NCI-H2171 (cell line): ENCODE measurements at regions not wholly inside any gene's neighbourhood (a gene's known extent, or its start where the extent isn't known, plus 50 kb on each side); places are given as distances from the start of the nearest gene placed in this dataset.

Experiments
- DNase-seq: peaks from one replicate; lab custom pipeline; 2025; lab: John Stamatoyannopoulos, UW

DNA sequence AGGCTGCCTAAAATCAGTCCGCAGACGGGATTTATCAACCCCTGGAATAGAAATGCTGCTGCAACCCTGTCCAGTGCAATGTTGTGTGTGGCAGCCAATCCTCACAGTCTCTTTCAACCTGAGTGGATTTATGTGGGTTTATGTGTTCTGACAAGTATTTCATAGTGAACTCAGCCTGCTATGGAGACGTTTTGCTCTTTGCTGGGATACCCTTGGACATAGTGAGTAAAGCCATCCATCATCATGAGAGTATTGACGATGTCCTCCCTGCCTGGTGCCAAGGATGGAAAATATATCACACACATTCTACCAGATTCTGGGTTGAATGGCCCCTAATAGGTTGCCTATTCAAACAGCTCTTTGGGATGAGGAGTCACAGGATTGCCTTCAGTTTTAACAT lies 219.1 kb downstream of the SOCS6 start:
- DNase-seq, result no peak

DNA sequence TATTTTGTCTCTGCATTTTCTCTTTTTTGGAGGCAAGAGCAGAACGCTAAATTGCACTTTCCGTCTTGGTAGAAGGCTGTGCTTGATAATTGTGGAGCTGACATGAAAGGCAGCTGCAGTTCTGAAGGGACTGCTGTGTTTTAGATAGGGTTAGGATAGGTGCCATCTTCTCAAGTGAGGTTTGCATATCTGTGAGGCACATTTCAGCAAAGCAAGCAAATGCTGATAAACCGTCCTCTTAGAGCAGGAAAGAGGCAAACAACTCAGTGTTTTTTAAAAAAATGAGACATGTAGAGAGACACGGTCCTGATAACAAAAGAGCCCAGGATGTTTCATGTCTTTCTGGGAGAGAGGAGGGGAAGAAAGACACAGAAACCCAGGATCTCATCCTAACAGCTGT lies 217.7 kb downstream of the SOCS6 start:
- no peak for DNase-seq

DNA sequence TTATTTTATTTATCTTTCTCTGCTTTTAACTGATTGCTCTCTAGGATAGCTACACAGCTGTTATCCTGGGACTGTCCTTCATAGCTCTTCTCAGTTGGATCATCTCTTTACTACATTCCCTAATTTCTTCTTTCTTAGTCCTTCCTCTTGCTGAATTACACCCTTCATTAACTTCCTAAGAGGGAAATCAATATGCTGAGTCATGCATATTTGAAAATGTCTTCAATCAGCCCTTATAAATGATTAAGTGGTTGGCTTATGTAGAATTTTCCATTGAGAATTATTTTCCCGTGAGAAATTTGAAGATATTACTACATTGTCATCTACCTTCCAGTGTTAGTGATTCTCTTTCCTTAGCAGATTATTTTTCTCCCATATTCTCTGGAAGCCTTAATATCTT lies 214.2 kb downstream of the SOCS6 start:
- no peak for DNase-seq

DNA sequence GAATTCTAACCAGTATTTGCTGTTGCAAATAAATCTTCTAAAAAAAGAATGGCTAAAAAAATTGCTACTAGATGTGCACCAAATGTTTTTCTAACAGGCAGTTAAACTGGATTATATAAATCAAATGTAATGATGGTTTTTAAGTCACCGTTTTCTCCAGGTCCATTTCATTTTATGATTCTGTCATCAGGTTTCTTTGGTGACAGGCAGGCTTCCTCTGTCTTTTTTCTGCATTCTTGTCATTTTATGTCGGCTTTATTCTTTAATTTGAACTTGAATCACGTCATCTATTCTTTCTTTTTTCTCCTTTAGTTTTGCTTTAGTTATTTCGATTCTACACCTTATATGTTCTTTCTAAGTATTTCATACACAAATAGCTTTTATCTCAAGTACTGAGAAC lies 212.5 kb downstream of the SOCS6 start:
- DNase-seq, result no peak

DNA sequence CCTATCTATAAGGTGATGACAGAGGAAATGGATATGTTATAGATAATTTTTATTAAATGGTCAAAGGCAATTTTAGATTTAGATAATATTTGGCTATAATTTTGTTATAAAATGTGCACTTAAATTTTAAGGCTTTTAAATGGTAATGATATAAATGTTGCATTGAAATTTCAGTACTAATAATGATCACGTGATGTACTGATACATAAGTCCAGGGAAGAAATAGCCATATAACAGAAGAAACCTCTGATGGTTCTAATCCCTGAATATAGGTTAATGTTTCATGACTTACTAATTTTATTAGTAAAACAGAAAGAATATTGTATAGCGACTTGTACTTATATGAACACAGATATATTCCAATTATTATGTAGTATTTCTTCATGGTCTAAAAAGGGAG lies 211.9 kb downstream of the SOCS6 start:
- DNase-seq, result no peak

DNA sequence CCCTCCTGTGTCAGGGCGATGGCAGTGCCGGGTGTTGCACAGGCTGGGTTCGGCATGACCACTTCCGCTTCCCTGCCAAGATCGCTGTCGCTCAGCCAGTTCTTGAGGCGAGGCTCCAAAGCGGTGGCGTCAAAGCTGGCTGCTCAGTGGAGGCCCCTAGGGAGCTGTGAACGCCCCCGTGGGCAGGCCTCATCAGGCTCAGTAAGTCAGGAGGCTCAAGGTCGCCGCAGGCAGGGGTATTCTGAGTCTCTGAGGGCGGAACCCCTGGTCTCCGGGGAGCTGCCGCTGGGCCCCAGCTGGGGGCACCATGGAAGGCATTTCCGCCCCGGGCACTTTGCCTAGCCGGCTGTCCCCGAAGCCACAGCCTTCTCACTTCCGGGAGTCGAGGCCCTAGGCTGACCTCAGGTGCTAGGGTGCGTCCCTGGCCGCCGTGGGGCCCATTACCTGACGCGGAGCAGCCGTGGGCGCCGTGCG lies 210.4 kb downstream of the SOCS6 start:
- DNase-seq, result no peak

DNA sequence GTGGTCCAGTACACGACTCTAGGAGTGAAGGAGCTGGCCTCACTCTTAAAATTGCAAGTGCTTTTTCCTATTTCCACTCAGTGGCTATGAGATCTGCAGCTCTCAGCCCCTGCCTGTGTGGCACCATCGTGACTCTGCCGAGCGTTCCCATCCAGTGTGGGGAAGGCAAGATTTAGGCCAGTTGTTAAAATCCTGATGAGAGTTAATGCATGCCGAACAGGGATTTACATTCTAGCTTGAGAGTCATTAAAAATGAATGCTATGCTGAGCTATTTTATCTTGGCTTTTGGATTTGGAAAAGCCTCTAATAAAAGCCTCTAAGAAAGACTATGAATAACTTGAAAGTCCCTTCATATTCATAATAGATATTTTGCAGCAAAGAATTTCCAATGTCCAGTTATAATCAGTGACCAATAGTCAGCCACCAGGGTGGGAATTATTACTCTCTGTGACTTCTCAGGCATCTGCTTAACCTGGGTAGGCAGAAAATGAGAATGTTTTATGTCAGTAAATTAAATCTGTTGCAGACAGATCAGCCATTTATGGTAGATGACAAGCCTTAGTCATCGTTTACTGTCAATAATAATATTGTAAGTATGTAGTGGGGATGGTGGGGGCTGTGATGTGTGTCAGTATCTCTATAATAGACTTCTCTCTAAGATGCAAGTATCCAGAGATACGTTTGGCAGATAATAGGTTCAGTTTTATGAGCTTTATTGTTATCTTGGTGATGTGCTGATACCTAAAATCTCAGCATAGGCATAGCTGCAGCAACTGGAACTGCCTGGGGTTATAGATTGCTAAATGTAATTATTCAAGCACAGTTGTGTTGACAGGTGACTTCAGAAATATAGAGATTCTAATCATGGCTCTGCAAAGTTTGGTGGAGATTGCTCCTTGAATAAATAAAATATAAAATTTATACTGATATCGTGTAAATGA lies 207.8 kb downstream of the SOCS6 start:
- no peak for DNase-seq

DNA sequence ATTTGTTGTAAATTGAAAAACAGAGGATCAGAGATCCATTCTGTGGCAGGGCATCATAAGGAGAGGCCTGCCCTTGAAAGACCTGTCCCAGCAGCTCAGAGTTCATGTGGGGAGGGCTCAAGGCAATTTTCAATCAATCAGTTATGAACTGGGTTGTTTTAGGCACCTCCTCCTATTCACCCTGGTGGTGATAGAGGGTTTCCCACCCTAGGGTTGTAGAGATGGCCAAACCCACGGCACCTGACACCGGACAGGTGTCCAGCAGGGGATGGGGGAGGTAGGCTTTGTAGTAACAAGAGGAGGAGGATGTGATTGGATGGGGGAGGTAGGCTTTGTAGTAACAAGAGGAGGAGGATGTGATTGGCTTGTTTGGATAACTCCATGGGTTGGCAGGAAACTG lies 205.7 kb downstream of the SOCS6 start:
- no peak for DNase-seq

DNA sequence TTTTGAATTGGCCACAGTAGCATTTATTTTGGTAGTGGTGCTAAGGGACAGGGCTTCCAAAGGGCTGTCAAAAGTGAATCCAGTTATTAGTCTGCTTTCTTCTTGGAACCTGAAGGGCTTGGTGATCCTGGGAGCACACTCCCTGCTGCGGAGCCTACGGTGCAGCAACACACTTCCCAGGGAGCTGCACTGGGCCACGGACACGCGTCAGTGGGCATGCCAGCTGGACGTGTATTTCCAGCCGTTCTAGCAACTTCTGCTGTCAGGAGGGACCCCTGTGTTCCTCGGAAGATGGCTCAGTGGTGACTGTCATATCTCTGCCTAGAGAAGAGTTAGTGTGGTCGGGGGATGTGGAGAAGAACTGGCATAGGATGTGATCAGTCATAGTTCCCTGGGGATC lies 204.6 kb downstream of the SOCS6 start:
- DNase-seq, result no peak

DNA sequence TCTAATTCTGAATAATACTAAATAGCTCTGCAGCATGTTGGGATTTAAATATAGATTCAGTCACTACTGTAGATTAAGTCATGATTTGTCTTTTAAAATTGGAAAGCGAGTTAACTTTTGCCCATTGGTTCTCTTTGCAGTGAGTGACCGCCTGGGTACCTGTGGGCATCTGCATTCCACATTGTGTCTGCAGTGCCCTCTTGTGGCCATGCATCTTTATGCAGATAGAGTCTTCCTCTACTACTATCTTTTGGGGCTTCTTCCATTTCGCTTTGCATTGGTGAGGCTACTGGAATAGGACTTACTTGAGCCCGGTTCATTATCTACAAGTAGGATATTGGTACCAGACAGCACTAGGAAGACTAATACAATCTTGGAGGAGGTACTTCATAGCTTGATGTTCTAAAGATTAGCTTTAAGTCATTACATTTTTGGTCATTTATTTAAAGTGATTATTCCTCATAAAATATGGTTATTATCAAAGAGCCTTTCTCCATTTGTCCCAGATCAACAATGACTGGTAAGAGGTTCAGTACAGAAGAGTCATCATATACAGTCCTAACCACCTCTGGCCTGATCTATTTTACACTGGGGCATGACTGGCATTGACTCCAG lies 203.0 kb downstream of the SOCS6 start:
- DNase-seq, result no peak

DNA sequence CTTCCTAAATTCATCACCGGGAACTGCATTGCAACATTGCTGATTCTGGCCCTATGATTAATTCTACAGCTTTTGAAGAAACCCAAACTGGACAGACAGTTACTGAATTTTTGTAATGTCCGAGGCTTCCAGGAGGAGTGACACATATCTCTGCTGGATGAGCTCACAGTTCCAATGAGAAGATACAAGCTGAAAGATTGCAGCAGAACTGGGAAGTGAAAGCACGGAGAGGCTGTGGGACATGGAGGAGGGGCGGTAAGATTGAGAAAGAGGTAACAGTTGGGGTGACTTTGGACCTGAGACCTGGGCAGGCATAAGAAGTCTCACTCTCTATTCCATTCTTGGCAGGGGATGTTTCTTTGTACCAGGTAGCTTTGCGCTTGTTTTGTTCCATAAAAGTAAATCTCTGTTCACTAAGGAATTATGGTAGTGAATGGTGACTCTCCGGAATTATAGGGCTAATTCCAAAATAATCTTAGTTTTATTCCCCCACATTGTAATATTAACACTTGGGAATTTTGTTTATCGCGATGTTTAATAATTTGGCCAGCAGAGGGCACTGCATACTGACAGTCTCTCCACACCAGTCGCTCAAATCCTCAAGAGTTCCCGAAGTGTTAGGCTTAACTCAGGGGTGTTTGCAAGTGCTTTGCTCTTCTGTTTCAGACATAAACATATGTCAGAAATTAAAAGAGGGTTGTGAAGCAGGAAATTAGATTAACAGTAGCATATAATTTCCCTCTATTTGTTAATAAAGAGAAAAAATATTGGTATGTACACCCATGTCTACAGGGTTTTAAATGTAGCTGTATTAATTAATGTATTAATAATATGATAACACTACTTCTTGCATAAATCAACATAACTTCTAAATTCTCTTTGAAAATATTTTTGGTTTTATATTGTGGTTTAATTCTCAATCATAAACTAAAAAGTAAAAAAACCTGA lies 201.4 kb downstream of the SOCS6 start:
- no peak for DNase-seq

DNA sequence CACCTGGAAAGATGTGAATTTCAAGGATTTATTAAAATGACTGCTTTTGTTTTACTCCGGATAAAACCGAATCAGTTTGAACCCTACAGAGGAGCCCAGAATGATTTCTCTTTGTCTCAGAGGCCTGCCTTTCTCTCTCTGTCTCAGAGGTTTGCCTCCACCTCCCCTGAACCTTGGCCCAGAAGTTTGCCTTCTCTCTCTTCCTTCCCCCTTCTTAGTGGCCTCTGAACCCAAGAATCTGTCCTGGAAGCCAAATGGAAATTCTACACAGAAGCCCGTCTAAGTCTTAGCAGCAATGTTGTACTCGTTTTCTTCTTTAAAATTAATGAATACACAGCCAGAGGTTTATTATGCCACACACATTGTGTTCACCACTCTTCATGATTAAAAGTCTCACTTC lies 200.7 kb downstream of the SOCS6 start:
- DNase-seq, result no peak

DNA sequence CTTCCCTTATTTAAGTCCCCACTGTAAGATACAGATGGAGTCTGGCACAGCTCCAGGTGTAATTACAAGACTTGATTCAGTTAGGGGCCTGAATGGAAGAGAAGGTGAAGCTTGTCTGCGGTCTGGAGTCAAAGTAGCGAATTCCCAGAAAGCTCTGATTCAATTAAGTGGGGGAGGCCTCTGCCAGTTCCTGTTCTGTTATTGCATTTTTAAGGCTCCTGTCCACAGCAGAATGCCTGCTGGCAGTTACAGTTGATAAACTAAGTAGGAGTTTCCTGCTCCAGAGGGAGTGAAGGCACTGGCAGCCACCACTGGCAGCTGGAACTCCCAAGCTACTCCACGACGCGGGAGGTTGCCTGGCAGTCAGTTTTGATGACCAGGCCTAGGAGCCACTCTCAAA lies 181.1 kb downstream of the SOCS6 start:
- DNase-seq, result no peak

DNA sequence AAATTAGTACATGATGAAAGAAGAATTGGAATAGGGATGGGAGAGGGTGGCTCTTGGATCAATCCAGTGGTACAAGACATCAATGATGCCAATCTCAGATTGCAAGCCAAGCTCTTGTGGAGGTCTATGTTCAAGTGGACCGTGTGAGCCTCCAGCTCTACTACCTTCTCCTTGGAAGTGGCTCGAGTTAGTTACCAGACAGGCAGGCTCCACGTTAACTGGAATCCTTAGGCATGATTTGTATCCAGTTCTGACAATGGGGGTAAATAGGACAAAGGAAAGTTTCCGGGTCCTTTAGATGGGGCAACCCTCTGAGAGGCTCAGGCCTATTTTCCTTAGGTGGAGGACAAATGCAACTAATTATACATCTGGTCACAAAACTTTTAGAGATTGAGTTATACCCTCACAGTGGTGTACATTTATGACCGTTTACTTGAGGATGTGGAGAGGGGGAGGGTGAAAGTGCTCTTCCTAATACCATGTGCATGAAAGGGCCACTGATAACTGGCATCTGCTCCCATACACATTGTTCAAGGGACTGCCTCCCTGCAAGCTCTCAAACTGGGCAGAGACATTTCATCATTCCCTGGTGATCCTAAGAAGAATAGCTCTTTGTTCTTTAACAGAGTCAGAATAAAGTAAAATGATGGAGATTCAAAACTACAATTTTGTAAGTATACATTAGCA lies 180.2 kb downstream of the SOCS6 start:
- DNase-seq, result no peak

DNA sequence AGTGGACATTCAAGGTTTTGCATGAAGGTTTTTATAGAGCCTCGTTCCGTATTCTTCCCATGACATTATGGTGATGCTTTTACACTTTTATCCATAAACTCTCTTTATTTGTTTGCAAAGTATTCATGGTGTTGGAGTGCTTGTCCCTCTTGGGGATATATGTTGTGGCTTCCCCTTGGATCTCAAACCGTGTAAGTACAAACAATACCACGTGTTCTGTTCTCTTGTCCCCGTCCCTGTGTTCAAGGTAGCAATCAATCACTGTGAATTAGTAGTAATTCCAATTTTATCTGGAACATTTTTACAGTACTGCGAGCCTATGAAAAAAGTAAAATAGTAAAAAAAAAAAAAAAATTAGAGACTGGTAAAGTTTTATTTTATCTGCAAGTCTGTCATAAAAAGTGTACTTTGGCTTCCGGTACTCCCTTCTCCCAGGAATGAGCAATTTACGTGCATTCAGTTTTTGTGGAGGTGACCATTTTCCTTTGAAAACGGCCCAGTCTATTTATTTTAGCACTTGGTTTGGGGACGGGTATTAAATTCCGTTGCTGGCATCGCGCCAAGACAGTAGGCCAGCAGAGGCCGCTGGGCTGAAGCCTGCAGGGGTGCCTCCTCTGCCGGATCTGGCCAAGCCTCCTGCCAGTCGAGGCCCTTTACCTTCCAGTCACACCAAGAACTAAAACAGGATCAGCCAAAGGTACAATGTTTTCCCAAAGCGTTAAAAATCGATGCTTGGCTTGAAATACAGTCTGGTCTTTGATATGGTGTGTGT lies 175.7 kb downstream of the SOCS6 start:
- DNase-seq, result no peak

DNA sequence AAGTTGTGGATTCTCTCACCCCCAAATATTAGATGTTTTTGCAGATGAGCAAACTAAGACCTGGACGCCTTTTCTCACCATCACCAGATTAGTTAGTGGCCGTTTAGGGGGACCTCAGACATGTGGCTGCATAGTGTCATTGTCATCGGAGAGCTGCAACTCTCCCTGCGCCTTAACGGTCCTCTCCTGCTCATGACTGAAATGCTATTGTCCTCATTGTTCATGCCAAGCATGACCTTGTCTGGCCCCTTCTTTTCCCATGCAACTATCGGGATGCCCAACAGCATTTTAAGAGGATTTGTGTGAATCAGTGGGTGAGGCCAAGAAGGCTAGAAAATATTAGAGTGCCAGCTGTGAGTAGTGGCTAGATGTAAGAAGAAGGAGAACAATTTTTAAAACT lies 174.2 kb downstream of the SOCS6 start:
- DNase-seq, result no peak

DNA sequence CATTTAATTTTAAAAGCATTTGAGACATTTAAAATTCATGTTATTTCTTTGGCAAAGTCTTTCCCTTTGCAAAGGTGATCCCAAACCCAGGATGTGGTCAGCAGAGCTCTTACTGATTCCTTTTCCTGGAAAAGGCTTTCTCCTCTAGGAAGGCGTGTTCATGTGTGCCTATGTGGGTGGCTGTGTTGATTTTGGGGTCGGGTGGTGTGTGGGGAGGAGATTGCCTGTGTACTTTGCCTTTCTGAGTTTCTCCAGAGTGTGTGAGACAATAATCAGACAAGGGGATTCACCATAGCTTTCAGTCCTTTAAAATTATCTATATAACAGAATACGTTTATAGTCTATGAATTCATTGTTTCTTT lies 173.2 kb downstream of the SOCS6 start:
- no peak for DNase-seq

DNA sequence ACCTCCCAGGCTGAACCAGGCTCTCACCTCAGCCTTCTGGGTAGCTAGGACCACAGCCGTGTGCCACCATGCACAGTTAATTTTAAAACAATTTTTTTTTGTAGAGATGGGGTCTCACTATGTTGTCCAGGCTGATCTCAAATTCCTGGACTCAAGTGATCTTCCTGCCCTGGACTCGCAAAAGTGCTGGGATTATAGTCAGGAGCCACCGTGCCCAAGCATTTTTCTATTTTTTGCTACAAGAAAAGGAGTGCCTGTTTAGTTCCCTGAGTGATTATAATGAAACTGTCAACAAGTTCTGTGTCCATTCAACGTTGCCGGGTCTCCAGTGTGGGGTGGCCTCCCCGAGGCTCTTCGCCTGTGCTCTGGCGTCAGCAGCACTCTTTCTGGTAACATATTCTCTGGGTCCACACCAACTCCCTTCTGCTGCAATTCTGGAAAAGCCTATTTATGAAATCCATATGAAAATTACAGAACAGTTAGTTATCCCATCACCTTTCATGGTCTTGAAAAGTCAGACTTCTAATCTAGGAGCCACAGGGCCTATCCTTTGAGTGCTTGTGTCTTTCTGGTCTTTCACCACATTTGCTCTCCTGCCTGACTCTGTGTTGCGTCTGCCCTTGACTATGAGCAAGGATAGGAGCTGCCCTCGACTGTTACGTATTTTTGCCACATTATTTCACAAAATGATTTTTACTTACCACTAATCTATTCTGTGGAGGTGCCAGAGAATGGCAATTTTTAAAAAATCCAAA lies 172.7 kb downstream of the SOCS6 start:
- no peak for DNase-seq

DNA sequence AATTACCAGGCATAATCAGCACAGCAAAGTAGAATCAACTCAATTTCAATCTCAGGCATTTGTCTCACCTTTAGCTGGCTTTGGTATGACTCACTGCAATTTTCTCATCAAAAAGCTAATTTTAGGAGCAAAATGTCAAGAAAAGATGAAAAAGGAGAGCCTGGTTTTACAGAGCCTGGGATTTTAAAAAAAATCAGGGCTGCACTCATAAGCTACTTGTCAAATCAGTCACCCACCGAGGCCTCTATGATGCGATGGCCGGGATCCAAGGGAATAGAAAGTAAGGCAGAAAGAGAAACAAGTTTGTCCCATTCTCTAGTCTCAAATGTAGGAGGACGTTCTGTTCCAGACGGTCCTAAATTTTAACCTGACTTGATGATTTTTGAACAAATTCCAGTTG lies 170.9 kb downstream of the SOCS6 start:
- no peak for DNase-seq

DNA sequence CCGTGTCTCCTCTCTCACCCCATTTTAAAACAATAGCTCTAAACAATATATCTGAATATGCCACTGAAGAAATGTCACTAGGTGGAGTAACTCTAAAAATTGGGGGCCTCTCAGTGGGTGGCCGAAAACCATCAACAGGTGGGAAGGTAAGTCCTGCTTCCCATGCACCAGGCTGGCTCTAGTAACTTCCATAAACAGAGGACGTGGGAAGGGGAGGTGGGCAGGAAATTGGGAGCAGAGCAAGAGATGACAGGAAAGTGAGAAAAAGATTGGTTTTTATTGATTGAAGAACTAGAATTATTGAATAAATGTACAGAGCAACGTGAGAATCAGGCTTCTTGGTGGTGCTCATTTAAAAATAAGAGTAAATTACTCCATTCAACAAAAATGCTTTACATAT lies 170.4 kb downstream of the SOCS6 start:
- no peak for DNase-seq
